ENCODE measurements at regions not wholly inside any gene's neighbourhood (a gene's known extent, or its start where the extent isn't known, plus 50 kb on each side); places are given as distances from the start of the nearest gene placed in this dataset.

DNA sequence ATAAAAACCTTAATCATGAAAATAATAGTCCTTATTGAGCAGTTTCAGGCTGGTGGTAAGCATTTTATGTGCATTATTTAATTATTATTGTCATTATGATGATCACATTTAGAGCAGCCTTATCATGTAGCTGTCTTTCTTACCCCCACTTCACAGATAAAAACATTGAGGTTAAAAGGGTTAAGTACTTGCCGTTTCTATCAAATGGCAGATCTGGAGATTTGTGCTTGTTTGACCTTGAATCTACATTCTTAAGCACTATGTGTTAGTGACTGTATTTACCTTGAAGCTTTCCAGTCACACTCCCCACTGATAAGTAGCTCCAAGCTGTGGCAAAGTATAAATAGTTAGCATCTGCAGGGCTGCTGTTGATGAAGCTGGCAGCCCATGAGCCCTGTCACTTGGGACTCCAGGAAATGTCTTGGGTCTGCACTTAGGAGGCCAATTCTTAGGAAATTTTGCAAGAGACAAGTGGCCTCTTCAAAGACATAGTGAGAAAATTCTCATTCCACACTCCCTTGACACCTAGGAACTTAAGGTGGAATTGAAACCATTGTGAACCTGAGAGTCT is 116.8 kb upstream of the AGR3 start:
- Histone ChIP-seq H3K4me3 (replicated peaks in 1 of 4; ENCODE audit: control extremely low read depth in 1 of 4, insufficient read depth in 1 of 4, low read depth in 3 of 4, low read length in 4 of 4) (no peak overlapping the region), H3K9me3 (ENCODE audit: control insufficient read depth, insufficient read depth, low read depth, low read length) (no peaks in the 10 kb centered on the region), H2AFZ (ENCODE audit: low read length) (no peak overlapping the region), H3K27me3 (ENCODE audit: control insufficient read depth, insufficient read depth, low read length) (no peaks in the 10 kb centered on the region), H3K4me1 (ENCODE audit: control insufficient read depth, extremely low read depth, insufficient read depth, low read length) (no peaks in the 10 kb centered on the region), H3K4me2 (ENCODE audit: extremely low read depth, insufficient read depth, low read length) (no peak overlapping the region), H3K9ac (ENCODE audit: insufficient read depth, low read length) (no peak overlapping the region), H4K20me1 (ENCODE audit: control insufficient read depth, extremely low read depth, insufficient read depth, low read length) (no peaks in the 10 kb centered on the region), H3K36me3 (ENCODE audit: control insufficient read depth, insufficient read depth, low read length) (no peaks in the 10 kb centered on the region), H3K79me2 (ENCODE audit: control insufficient read depth, insufficient read depth, low read length) (no peaks in the 10 kb centered on the region), H3K27ac (ENCODE audit: insufficient read depth, low read length) (no peak overlapping the region)
- TF ChIP-seq, protein P1, sequence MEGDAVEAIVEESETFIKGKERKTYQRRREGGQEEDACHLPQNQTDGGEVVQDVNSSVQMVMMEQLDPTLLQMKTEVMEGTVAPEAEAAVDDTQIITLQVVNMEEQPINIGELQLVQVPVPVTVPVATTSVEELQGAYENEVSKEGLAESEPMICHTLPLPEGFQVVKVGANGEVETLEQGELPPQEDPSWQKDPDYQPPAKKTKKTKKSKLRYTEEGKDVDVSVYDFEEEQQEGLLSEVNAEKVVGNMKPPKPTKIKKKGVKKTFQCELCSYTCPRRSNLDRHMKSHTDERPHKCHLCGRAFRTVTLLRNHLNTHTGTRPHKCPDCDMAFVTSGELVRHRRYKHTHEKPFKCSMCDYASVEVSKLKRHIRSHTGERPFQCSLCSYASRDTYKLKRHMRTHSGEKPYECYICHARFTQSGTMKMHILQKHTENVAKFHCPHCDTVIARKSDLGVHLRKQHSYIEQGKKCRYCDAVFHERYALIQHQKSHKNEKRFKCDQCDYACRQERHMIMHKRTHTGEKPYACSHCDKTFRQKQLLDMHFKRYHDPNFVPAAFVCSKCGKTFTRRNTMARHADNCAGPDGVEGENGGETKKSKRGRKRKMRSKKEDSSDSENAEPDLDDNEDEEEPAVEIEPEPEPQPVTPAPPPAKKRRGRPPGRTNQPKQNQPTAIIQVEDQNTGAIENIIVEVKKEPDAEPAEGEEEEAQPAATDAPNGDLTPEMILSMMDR (conservative IDR thresholded peaks at IDR 0.05 in 1 of 2, IDR thresholded peaks at IDR 0.05 in 1 of 2; ENCODE audit: low read depth in 1 of 2, low read length in 2 of 2): no peak
- no peak for TF ChIP-seq EZH2 (IDR thresholded peaks at IDR 0.05; ENCODE audit: low read length, missing control alignments)
- no peak for DNase-seq (ENCODE audit: low read depth in 2 of 2)

DNA sequence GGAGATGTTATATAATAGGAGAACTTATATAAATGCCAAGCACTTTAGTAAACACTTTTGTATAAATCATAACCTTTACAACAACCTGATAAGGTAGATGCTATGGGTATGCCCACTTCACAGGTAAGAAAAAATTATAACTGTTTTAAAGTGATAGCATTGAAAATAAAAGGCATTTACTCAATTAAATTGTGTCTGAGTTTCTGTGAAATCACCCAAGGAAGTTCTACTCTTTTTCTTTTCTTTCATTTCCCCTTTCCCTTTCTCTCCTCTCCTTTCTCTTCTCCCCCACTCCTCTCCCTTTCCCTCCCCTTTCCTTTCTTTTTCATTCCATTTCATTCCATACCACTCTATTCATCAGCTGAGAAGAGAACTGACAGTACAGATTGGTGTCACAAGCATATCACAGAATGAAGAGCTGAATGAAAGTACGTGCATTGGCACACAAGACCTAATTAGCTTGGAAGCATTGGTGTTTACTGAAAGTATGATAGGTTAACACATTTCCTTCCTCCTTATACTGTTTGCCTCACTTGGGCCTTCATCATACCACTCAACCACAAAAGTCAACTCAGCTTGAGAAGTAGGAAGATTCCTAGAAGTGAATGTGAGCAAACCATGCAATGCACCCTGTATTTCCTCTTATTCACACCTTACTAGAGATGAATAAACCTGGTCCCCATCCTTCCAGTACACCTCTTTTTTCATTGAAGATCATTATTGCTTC is 117.9 kb upstream of the AGR3 start:
- no peak overlapping the region for H2AFZ ChIP-seq (ENCODE audit: low read length)
- H3K9ac ChIP-seq (ENCODE audit: insufficient read depth, low read length): no peak overlapping the region
- H3K79me2 ChIP-seq (ENCODE audit: control insufficient read depth, insufficient read depth, low read length): no peaks in the 10 kb centered on the region
- TF ChIP-seq, protein P1 (conservative IDR thresholded peaks at IDR 0.05 in 1 of 2, IDR thresholded peaks at IDR 0.05 in 1 of 2; ENCODE audit: low read depth in 1 of 2, low read length in 2 of 2): no peak
- TF ChIP-seq EZH2 (IDR thresholded peaks at IDR 0.05; ENCODE audit: low read length, missing control alignments): no peak
- no peaks in the 10 kb centered on the region for H3K27me3 ChIP-seq (ENCODE audit: control insufficient read depth, insufficient read depth, low read length)
- no peak overlapping the region for H3K4me2 ChIP-seq (ENCODE audit: extremely low read depth, insufficient read depth, low read length)
- no peak for DNase-seq (ENCODE audit: low read depth in 2 of 2)
- H3K9me3 ChIP-seq (ENCODE audit: control insufficient read depth, insufficient read depth, low read depth, low read length): no peaks in the 10 kb centered on the region
- H3K36me3 ChIP-seq (ENCODE audit: control insufficient read depth, insufficient read depth, low read length): no peaks in the 10 kb centered on the region
- H3K27ac ChIP-seq (ENCODE audit: insufficient read depth, low read length): no peak overlapping the region
- H3K4me3 ChIP-seq (replicated peaks in 1 of 4; ENCODE audit: control extremely low read depth in 1 of 4, insufficient read depth in 1 of 4, low read depth in 3 of 4, low read length in 4 of 4): no peak overlapping the region
- H4K20me1 ChIP-seq (ENCODE audit: control insufficient read depth, extremely low read depth, insufficient read depth, low read length): no peaks in the 10 kb centered on the region
- no peaks in the 10 kb centered on the region for H3K4me1 ChIP-seq (ENCODE audit: control insufficient read depth, extremely low read depth, insufficient read depth, low read length)

DNA sequence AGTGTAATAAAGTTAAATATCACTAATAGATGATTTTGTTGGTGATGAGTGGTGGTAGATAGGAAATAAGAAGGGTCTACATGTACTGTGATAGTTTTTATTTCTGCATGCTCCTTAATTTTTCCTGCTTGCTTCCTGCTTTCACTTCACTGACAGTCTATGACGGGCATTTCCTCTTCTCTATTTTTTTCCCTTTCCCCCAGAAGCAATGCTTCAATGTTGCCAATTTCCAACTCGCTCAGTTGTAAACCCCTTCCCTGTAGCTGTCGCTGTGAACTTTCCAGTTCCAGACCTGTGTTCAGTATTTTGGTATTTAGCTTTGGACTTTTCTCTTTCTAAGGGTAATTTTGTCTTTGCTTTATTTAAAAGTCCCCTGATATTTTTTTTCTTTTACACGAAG is 123.5 kb upstream of the AGR3 start:
- H4K20me1 ChIP-seq (ENCODE audit: control insufficient read depth, extremely low read depth, insufficient read depth, low read length): no peaks in the 10 kb centered on the region
- DNase-seq (ENCODE audit: low read depth in 2 of 2): no peak
- no peak overlapping the region for H2AFZ ChIP-seq (ENCODE audit: low read length)
- no peaks in the 10 kb centered on the region for H3K36me3 ChIP-seq (ENCODE audit: control insufficient read depth, insufficient read depth, low read length)
- H3K79me2 ChIP-seq (ENCODE audit: control insufficient read depth, insufficient read depth, low read length): no peaks in the 10 kb centered on the region
- TF ChIP-seq EZH2 (IDR thresholded peaks at IDR 0.05; ENCODE audit: low read length, missing control alignments): no peak
- TF ChIP-seq, protein P1 (conservative IDR thresholded peaks at IDR 0.05 in 1 of 2, IDR thresholded peaks at IDR 0.05 in 1 of 2; ENCODE audit: low read depth in 1 of 2, low read length in 2 of 2): no peak
- H3K9ac ChIP-seq (ENCODE audit: insufficient read depth, low read length): no peak overlapping the region
- H3K4me2 ChIP-seq (ENCODE audit: extremely low read depth, insufficient read depth, low read length): no peak overlapping the region
- H3K9me3 ChIP-seq (ENCODE audit: control insufficient read depth, insufficient read depth, low read depth, low read length): no peaks in the 10 kb centered on the region
- no peaks in the 10 kb centered on the region for H3K4me1 ChIP-seq (ENCODE audit: control insufficient read depth, extremely low read depth, insufficient read depth, low read length)
- H3K27ac ChIP-seq (ENCODE audit: insufficient read depth, low read length): no peak overlapping the region
- H3K27me3 ChIP-seq (ENCODE audit: control insufficient read depth, insufficient read depth, low read length): no peaks in the 10 kb centered on the region
- no peak overlapping the region for H3K4me3 ChIP-seq (replicated peaks in 1 of 4; ENCODE audit: control extremely low read depth in 1 of 4, insufficient read depth in 1 of 4, low read depth in 3 of 4, low read length in 4 of 4)

Measured in fibroblast of lung (primary cell).